Neural progenitor cell (in vitro differentiated cells): ENCODE measurements at regions not wholly inside any gene's neighbourhood (a gene's known extent, or its start where the extent isn't known, plus 50 kb on each side); places are given as distances from the start of the nearest gene placed in this dataset.

ENCODE experiments used
- DNase-seq: peaks from one replicate; pipeline ENCODE4 v3.0.0-alpha.2; 2016; ENCODE audit warnings: low spot score
- H2AFZ ChIP-seq: fragments of 200-600 bp; sonication (generic); replicated peaks from 2 replicates; pipeline ENCODE4 v1.6.1; 2016; ENCODE audit warnings: antibody characterized with exemption
- H3F3A ChIP-seq: fragments of 200-600 bp; sonication (generic); 2 replicates; pipeline ENCODE4 v1.6.1; 2016; ENCODE audit warnings: antibody characterized with exemption, low read depth
- H3K27ac ChIP-seq: fragments of 200-600 bp; sonication (generic); 2 replicates; pipeline ENCODE4 v1.5.1; 2016; ENCODE audit warnings: mild to moderate bottlenecking
- H3K27me3 ChIP-seq: fragments of 200-600 bp; sonication (generic); 2 replicates; pipeline ENCODE4 v1.6.1; 2016; ENCODE audit warnings: mild to moderate bottlenecking, moderate library complexity
- H3K36me3 ChIP-seq: fragments of 200-600 bp; sonication (generic); 2 replicates; pipeline ENCODE4 v1.5.1; 2016
- H3K4me1 ChIP-seq: fragments of 200-600 bp; sonication (generic); 2 replicates; pipeline ENCODE4 v1.6.1; 2016; ENCODE audit warnings: mixed run types
- H3K4me2 ChIP-seq: fragments of 200-600 bp; sonication (generic); 2 replicates; pipeline ENCODE4 v1.6.1; 2016
- H3K4me3 ChIP-seq: fragments of 200-600 bp; sonication (generic); 2 replicates; pipeline ENCODE4 v1.5.1; 2016
- H3K79me2 ChIP-seq: fragments of 200-600 bp; sonication (generic); 2 replicates; pipeline ENCODE4 v1.6.1; 2016; ENCODE audit warnings: low read depth
- H3K9ac ChIP-seq: fragments of 200-600 bp; sonication (generic); 2 replicates; pipeline ENCODE4 v1.6.1; 2016
- H3K9me3 ChIP-seq: fragments of 200-600 bp; sonication (generic); 2 replicates; pipeline ENCODE4 v1.5.1; 2016; ENCODE audit warnings: low read depth
- H4K20me1 ChIP-seq: fragments of 200-600 bp; sonication (generic); 2 replicates; pipeline ENCODE4 v1.6.1; 2016; ENCODE audit warnings: low read depth
- H3K27ac Mint-ChIP-seq: 3 replicates; pipeline ENCODE4 v1.8.0; 2021; ENCODE audit warnings: mixed read lengths
- H3K27me3 Mint-ChIP-seq: 2 replicates; pipeline ENCODE4 v1.8.0; 2022; ENCODE audit warnings: low read depth, mild to moderate bottlenecking, inconsistent platforms, moderate library complexity, mixed read lengths; ENCODE audit not compliant: insufficient read depth
- H3K36me3 Mint-ChIP-seq: 3 replicates; pipeline ENCODE4 v1.8.0; 2021; ENCODE audit warnings: mixed read lengths
- H3K4me1 Mint-ChIP-seq: 3 replicates; pipeline ENCODE4 v1.8.0; 2021; ENCODE audit warnings: mixed read lengths
- H3K4me3 Mint-ChIP-seq: 3 replicates; pipeline ENCODE4 v1.8.0; 2021; ENCODE audit warnings: mild to moderate bottlenecking, moderate library complexity, mixed read lengths
- H3K9me3 Mint-ChIP-seq: 3 replicates; pipeline ENCODE4 v1.8.0; 2020; ENCODE audit warnings: mixed read lengths
- EZH2 ChIP-seq: fragments of 200-600 bp; sonication (generic); IDR thresholded peaks from 2 replicates; pipeline ENCODE4 v1.6.1; 2017; ENCODE audit warnings: antibody characterized with exemption, mild to moderate bottlenecking, moderate library complexity
- EZH2phosphoT487 ChIP-seq: fragments of 200-600 bp; sonication (generic); IDR thresholded peaks from 2 replicates; pipeline ENCODE4 v1.6.1; 2017; ENCODE audit warnings: antibody characterized with exemption
- TF ChIP-seq, protein P1 (sequence below): fragments of 200-600 bp; sonication (generic); IDR thresholded peaks from 2 replicates; pipeline ENCODE4 v1.5.1; 2017; ENCODE audit warnings: antibody characterized with exemption, mild to moderate bottlenecking

GRCh38 chr1:14255711-14256110 is 342.8 kb upstream of the KAZN start:
- H3K9me3 Mint-ChIP-seq = no peaks in the 10 kb centered on the region
- H3K4me1 Mint-ChIP-seq = peaks cover 3% of the 10 kb centered on the region
- no peaks in the 10 kb centered on the region for H3F3A ChIP-seq
- H3K27ac Mint-ChIP-seq = no peak overlapping the region
- no peak overlapping the region for H3K4me3 ChIP-seq
- H3K27me3 Mint-ChIP-seq = peaks cover under 1% of the 10 kb centered on the region
- H3K27ac ChIP-seq = no peak overlapping the region
- H3K4me1 ChIP-seq = no peaks in the 10 kb centered on the region
- H3K36me3 Mint-ChIP-seq = no peaks in the 10 kb centered on the region
- no peaks in the 10 kb centered on the region for H3K9me3 ChIP-seq
- no peak for DNase-seq
- no peaks in the 10 kb centered on the region for H3K79me2 ChIP-seq
- H3K4me2 ChIP-seq = no peak overlapping the region
- no peak for TF ChIP-seq EZH2
- H3K4me3 Mint-ChIP-seq = no peak overlapping the region
- H3K9ac ChIP-seq = no peak overlapping the region
- no peaks in the 10 kb centered on the region for H3K36me3 ChIP-seq
- H4K20me1 ChIP-seq = no peaks in the 10 kb centered on the region
- no peak overlapping the region for H2AFZ ChIP-seq
- no peaks in the 10 kb centered on the region for H3K27me3 ChIP-seq

GRCh38 chr1:14259191-14259757 is 339.2 kb upstream of the KAZN start:
- TF ChIP-seq EZH2phosphoT487 = no peak
- no peak for TF ChIP-seq EZH2
- TF ChIP-seq, protein P1, sequence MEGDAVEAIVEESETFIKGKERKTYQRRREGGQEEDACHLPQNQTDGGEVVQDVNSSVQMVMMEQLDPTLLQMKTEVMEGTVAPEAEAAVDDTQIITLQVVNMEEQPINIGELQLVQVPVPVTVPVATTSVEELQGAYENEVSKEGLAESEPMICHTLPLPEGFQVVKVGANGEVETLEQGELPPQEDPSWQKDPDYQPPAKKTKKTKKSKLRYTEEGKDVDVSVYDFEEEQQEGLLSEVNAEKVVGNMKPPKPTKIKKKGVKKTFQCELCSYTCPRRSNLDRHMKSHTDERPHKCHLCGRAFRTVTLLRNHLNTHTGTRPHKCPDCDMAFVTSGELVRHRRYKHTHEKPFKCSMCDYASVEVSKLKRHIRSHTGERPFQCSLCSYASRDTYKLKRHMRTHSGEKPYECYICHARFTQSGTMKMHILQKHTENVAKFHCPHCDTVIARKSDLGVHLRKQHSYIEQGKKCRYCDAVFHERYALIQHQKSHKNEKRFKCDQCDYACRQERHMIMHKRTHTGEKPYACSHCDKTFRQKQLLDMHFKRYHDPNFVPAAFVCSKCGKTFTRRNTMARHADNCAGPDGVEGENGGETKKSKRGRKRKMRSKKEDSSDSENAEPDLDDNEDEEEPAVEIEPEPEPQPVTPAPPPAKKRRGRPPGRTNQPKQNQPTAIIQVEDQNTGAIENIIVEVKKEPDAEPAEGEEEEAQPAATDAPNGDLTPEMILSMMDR = no peak
- Histone ChIP-seq H2AFZ (no peak overlapping the region), H3K4me3 (no peak overlapping the region), H3K36me3 (no peaks in the 10 kb centered on the region), H3K9me3 (no peaks in the 10 kb centered on the region), H3F3A (no peaks in the 10 kb centered on the region), H3K4me1 (peaks cover 12% of the 10 kb centered on the region), H3K27me3 (no peaks in the 10 kb centered on the region), H3K4me2 (no peak overlapping the region), H3K27ac (no peak overlapping the region), H3K9ac (no peak overlapping the region), H4K20me1 (no peaks in the 10 kb centered on the region), H3K79me2 (no peaks in the 10 kb centered on the region)
- DNase-seq = no peak
- no peak overlapping the region for H3K4me3 Mint-ChIP-seq
- H3K9me3 Mint-ChIP-seq = no peaks in the 10 kb centered on the region
- H3K4me1 Mint-ChIP-seq = peaks cover 12% of the 10 kb centered on the region
- peaks cover 2% of the 10 kb centered on the region for H3K27me3 Mint-ChIP-seq
- no peak overlapping the region for H3K27ac Mint-ChIP-seq
- H3K36me3 Mint-ChIP-seq = no peaks in the 10 kb centered on the region

- Histone ChIP-seq H2AFZ (no peak overlapping the region), H3K4me3 (no peak overlapping the region), H3K9ac (no peak overlapping the region), H3K4me2 (no peak overlapping the region), H3K36me3 (no peaks in the 10 kb centered on the region), H3F3A (no peaks in the 10 kb centered on the region), H3K27ac (no peak overlapping the region), H4K20me1 (no peaks in the 10 kb centered on the region), H3K4me1 (peaks cover 12% of the 10 kb centered on the region), H3K79me2 (no peaks in the 10 kb centered on the region), H3K9me3 (no peaks in the 10 kb centered on the region), H3K27me3 (no peaks in the 10 kb centered on the region)
- Mint-ChIP-seq H3K36me3 (no peaks in the 10 kb centered on the region), H3K27ac (no peak overlapping the region), H3K4me3 (no peak overlapping the region), H3K27me3 (peaks cover 2% of the 10 kb centered on the region), H3K4me1 (peaks cover 12% of the 10 kb centered on the region), H3K9me3 (no peaks in the 10 kb centered on the region)
- TF ChIP-seq, protein P1 = no peak
- TF ChIP-seq EZH2 (no peak), EZH2phosphoT487 (no peak)
- no peak for DNase-seq
Observed at GRCh38 chr1:14260480-14260879, 338.0 kb upstream of the KAZN start.

DNA sequence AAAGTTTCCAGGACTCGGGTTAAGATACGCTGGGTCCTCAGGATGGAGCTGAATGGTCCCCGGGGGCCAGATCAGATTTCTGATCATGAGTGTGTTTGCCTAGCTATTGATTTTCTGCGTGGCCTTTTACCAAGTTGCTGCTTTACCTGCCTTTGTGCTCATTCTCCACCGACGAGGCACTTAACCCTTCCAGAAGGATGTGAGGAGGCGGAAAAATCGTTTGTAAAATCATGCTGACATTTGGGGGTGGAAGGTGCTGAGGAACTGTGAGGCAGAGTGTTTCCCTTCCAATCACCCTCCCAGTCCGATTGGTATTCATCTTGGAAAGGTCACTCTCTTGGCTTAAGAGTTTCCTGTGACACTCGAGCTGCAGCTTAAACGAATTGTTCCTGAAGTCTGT is 337.1 kb upstream of the KAZN start:
- no peak overlapping the region for H3K4me2 ChIP-seq
- Mint-ChIP-seq H3K4me1 (peaks cover 12% of the 10 kb centered on the region), H3K4me3 (no peak overlapping the region), H3K9me3 (no peaks in the 10 kb centered on the region), H3K27ac (peak overlapping the region; percentile 36), H3K36me3 (no peaks in the 10 kb centered on the region), H3K27me3 (peaks cover 2% of the 10 kb centered on the region)
- H3F3A ChIP-seq = no peaks in the 10 kb centered on the region
- no peaks in the 10 kb centered on the region for H3K9me3 ChIP-seq
- TF ChIP-seq EZH2phosphoT487 = no peak
- no peak for TF ChIP-seq EZH2
- TF ChIP-seq, protein P1 = no peak
- no peaks in the 10 kb centered on the region for H3K36me3 ChIP-seq
- H2AFZ ChIP-seq = peak overlapping the region; percentile 70
- H4K20me1 ChIP-seq = no peaks in the 10 kb centered on the region
- DNase-seq = peak; percentile 4
- no peak overlapping the region for H3K27ac ChIP-seq
- no peak overlapping the region for H3K9ac ChIP-seq
- no peak overlapping the region for H3K4me3 ChIP-seq
- peaks cover 12% of the 10 kb centered on the region for H3K4me1 ChIP-seq
- no peaks in the 10 kb centered on the region for H3K27me3 ChIP-seq
- no peaks in the 10 kb centered on the region for H3K79me2 ChIP-seq
